AG04449 (cell line): ENCODE measurements at regions not wholly inside any gene's neighbourhood (a gene's known extent, or its start where the extent isn't known, plus 50 kb on each side); places are given as distances from the start of the nearest gene placed in this dataset.
"Not testable (repeated sequence)": the region's sequence is repeated elsewhere in the genome, so short reads cannot be mapped to it uniquely, and the experiment has no call there.

Experiments used
- CTCF ChIA-PET: fragments of 350-600 bp; formaldehyde crosslinking; extraction: SDS; loops from one replicate; lab custom pipeline; 2021; ENCODE audit warnings: antibody characterized with exemption; lab: Yijun Ruan, JAX
- POLR2A ChIA-PET: fragments of 400-600, 350-600 bp; formaldehyde crosslinking; extraction: SDS; loops from one replicate; lab custom pipeline; 2020; ENCODE audit warnings: antibody characterized with exemption, inconsistent platforms; lab: Yijun Ruan, JAX
- DNase-seq: peaks from one replicate; pipeline ENCODE4 v3.0.0-alpha.2; 2010; ENCODE audit warnings: low read depth, low spot score
- H3K4me3 ChIP-seq: 2 replicates; pipeline ENCODE4 v1.5.1; 2011; ENCODE audit warnings: low read depth, mild to moderate bottlenecking, control low read depth, low read length
- CTCF ChIP-seq: IDR thresholded peaks from one replicate; pipeline ENCODE4 v1.5.1; 2011; ENCODE audit warnings: mild to moderate bottlenecking, moderate library complexity, low read length, control low read depth, inconsistent platforms; ENCODE audit not compliant: insufficient read depth; ENCODE audit errors: missing control alignments

- no peak for TF ChIP-seq CTCF
- no peak overlapping the region for H3K4me3 ChIP-seq
- DNase-seq: no peak
- POLR2A ChIA-PET: no interaction called here
- CTCF ChIA-PET: no interaction called here
These were observed 212.0 kb upstream of the CHORDC1 start for GRCh38 chr11:90434858-90435257.

DNA sequence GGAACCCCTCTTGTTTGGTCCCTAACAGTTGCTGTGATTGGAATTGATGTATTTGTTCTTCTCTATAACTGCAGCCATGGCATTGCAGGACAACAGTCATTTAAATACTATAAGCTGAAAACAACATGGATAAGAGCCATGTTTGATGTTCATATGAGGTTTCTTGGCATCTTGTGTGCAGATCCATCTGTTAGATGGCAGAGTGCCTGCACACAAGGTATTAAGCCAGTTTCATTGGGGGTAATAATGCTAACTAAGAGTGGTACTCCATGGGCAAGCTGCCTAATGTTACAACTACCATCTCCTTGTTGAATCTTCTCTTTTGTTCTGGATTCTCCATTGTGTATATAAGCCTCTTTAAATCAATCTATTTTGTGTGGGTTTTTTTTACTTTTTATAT lies 206.0 kb upstream of the CHORDC1 start:
- ChIA-PET POLR2A (no interaction called here), CTCF (no interaction called here)
- DNase-seq: no peak
- H3K4me3 ChIP-seq: no peak overlapping the region
- TF ChIP-seq CTCF: no peak

GRCh38 chr11:90426442-90426841 lies 203.6 kb upstream of the CHORDC1 start:
- ChIA-PET CTCF (no interaction called here), POLR2A (no interaction called here)
- no peak for TF ChIP-seq CTCF
- no peak overlapping the region for H3K4me3 ChIP-seq
- no peak for DNase-seq

- DNase-seq: no peak
- no peak for TF ChIP-seq CTCF
- POLR2A ChIA-PET: no interaction called here
- no peak overlapping the region for H3K4me3 ChIP-seq
- CTCF ChIA-PET: no interaction called here
These were observed 200.5 kb upstream of the CHORDC1 start for GRCh38 chr11:90423378-90423777.

- DNase-seq, POLR2A ChIA-PET, H3K4me3 ChIP-seq, CTCF ChIA-PET: not testable (repeated sequence)
These were observed 199.9 kb upstream of the CHORDC1 start for GRCh38 chr11:90422787-90423186.

- DNase-seq: no peak
- ChIA-PET POLR2A (no interaction called here), CTCF (no interaction called here)
- H3K4me3 ChIP-seq: no peak overlapping the region
- TF ChIP-seq CTCF: no peak
These were observed 191.4 kb upstream of the CHORDC1 start for GRCh38 chr11:90414221-90414620.

DNA sequence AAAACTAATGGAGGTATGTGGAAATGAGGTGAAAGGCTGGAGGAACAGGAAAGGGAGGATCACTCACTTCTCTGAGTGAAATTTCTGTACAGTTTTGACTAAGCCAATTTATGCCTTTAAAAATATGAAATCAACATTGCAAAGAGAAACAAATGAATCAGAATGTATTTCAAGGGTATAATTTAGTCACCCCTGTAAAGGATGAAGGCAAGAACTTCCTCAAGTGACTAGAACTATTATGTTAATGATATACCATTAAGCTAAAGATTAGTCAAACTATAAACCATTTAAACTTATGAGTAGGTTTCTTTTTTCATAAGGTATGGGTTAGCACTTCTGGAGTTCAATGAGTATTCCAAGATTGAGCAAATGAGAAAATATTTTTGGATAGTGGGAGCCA lies 184.5 kb upstream of the CHORDC1 start:
- H3K4me3 ChIP-seq: no peak overlapping the region
- ChIA-PET CTCF (no interaction called here), POLR2A (no interaction called here)
- no peak for TF ChIP-seq CTCF
- DNase-seq: no peak
